SK-N-MC (cell line): ENCODE measurements at regions not wholly inside any gene's neighbourhood (a gene's known extent, or its start where the extent isn't known, plus 50 kb on each side); places are given as distances from the start of the nearest gene placed in this dataset.

Experiments used
- DNase-seq: peaks from one replicate; pipeline ENCODE4 v3.0.0-alpha.2; 2011; ENCODE audit warnings: low read depth, low spot score
- H3K27ac ChIP-seq: fragments of 200-600 bp; sonication (generic); 2 replicates; pipeline ENCODE4 v1.5.1; 2016; ENCODE audit warnings: mixed run types
- H3K36me3 ChIP-seq: fragments of 200-600 bp; sonication (generic); 2 replicates; pipeline ENCODE4 v1.6.1; 2017; ENCODE audit warnings: antibody characterized with exemption, low read length, mixed read lengths; ENCODE audit not compliant: insufficient read depth
- H3K4me3 ChIP-seq: fragments of 200-600 bp; sonication (generic); 2 replicates; pipeline ENCODE4 v1.5.1; 2016
- H3K9ac ChIP-seq: fragments of 200-600 bp; sonication (generic); 2 replicates; pipeline ENCODE4 v1.8.0; 2017; ENCODE audit warnings: mixed run types, mixed read lengths; ENCODE audit not compliant: insufficient read length
- H3K9me3 ChIP-seq: fragments of 200-600 bp; sonication (generic); 2 replicates; pipeline ENCODE4 v1.6.1; 2017; ENCODE audit warnings: low read depth, mild to moderate bottlenecking, antibody characterized with exemption, low read length, moderate library complexity, mixed read lengths
- EZH2 ChIP-seq: fragments of 200-600 bp; sonication (generic); IDR thresholded peaks from one replicate; pipeline ENCODE4 v1.6.1; 2017; ENCODE audit warnings: antibody characterized with exemption
- FOXP2 ChIP-seq: optimal IDR thresholded peaks from 2 replicates; pipeline ENCODE3; 2011; ENCODE audit warnings: mild to moderate bottlenecking, moderate library complexity; ENCODE audit not compliant: insufficient read depth; ENCODE audit errors: extremely low read length, control extremely low read depth
- POLR2AphosphoS5 ChIP-seq: IDR thresholded peaks from 2 replicates; pipeline ENCODE4 v1.6.1; 2012; ENCODE audit warnings: mild to moderate bottlenecking, low read depth, low read length, borderline replicate concordance

GRCh38 chr3:148373961-148374360 is 323.7 kb upstream of the AGTR1 start:
- Histone ChIP-seq H3K36me3 (no peaks in the 10 kb centered on the region), H3K27ac (peak overlapping the region; percentile 7; the same call in 1 of the 2 replicates), H3K9me3 (no peaks in the 10 kb centered on the region), H3K9ac (no peak overlapping the region), H3K4me3 (no peak overlapping the region)
- TF ChIP-seq EZH2 (no peak), POLR2AphosphoS5 (no peak), FOXP2 (no peak)
- no peak for DNase-seq

- Histone ChIP-seq H3K4me3 (no peak overlapping the region), H3K27ac (no peak overlapping the region), H3K9ac (no peak overlapping the region), H3K9me3 (no peaks in the 10 kb centered on the region), H3K36me3 (no peaks in the 10 kb centered on the region)
- DNase-seq: no peak
- TF ChIP-seq POLR2AphosphoS5: no peak
- TF ChIP-seq EZH2: no peak
- no peak for TF ChIP-seq FOXP2
Observed at GRCh38 chr3:148379763-148380382, 317.8 kb upstream of the AGTR1 start.

- no peak for DNase-seq
- no peaks in the 10 kb centered on the region for H3K36me3 ChIP-seq
Observed at GRCh38 chr3:148381051-148381450, 316.7 kb upstream of the AGTR1 start.

GRCh38 chr3:148389916-148390315 is 307.8 kb upstream of the AGTR1 start:
- DNase-seq: no peak
- no peaks in the 10 kb centered on the region for H3K9me3 ChIP-seq
- no peaks in the 10 kb centered on the region for H3K36me3 ChIP-seq
- H3K27ac ChIP-seq: no peak overlapping the region
- H3K9ac ChIP-seq: no peak overlapping the region
- TF ChIP-seq POLR2AphosphoS5 (no peak), FOXP2 (no peak), EZH2 (no peak)
- no peak overlapping the region for H3K4me3 ChIP-seq

More at GRCh38 chr3:148381051-148381450, 316.7 kb upstream of the AGTR1 start:
- Histone ChIP-seq H3K4me3 (no peak overlapping the region), H3K9ac (no peak overlapping the region), H3K9me3 (no peaks in the 10 kb centered on the region), H3K27ac (no peak overlapping the region)
- TF ChIP-seq POLR2AphosphoS5 (no peak), FOXP2 (no peak), EZH2 (no peak)

GRCh38 chr3:148395821-148396220 is 301.9 kb upstream of the AGTR1 start:
- TF ChIP-seq EZH2 (no peak), POLR2AphosphoS5 (no peak), FOXP2 (no peak)
- H3K4me3 ChIP-seq: no peak overlapping the region
- no peak overlapping the region for H3K9ac ChIP-seq
- DNase-seq: no peak
- H3K36me3 ChIP-seq: no peaks in the 10 kb centered on the region
- no peak overlapping the region for H3K27ac ChIP-seq
- H3K9me3 ChIP-seq: no peaks in the 10 kb centered on the region

- Histone ChIP-seq H3K9me3 (no peaks in the 10 kb centered on the region), H3K9ac (no peak overlapping the region), H3K36me3 (no peaks in the 10 kb centered on the region), H3K27ac (no peak overlapping the region), H3K4me3 (no peak overlapping the region)
- DNase-seq: no peak
- TF ChIP-seq FOXP2 (no peak), POLR2AphosphoS5 (no peak), EZH2 (no peak)
Observed at GRCh38 chr3:148400754-148401153, 296.9 kb upstream of the AGTR1 start.

GRCh38 chr3:148408667-148409066 is 289.0 kb upstream of the AGTR1 start:
- H3K4me3 ChIP-seq: no peak overlapping the region
- no peak for DNase-seq
- TF ChIP-seq FOXP2: no peak
- TF ChIP-seq POLR2AphosphoS5: no peak
- no peak for TF ChIP-seq EZH2
- H3K9me3 ChIP-seq: no peaks in the 10 kb centered on the region
- no peaks in the 10 kb centered on the region for H3K36me3 ChIP-seq
- no peak overlapping the region for H3K9ac ChIP-seq
- no peak overlapping the region for H3K27ac ChIP-seq

- no peaks in the 10 kb centered on the region for H3K36me3 ChIP-seq
- H3K4me3 ChIP-seq: no peak overlapping the region
- TF ChIP-seq POLR2AphosphoS5 (no peak), EZH2 (no peak), FOXP2 (no peak)
- no peak overlapping the region for H3K9ac ChIP-seq
- H3K9me3 ChIP-seq: no peaks in the 10 kb centered on the region
- DNase-seq: no peak
- no peak overlapping the region for H3K27ac ChIP-seq
Observed at GRCh38 chr3:148420242-148420641, 277.5 kb upstream of the AGTR1 start.
